GM11168 (cell line): ENCODE measurements at regions not wholly inside any gene's neighbourhood (a gene's known extent, or its start where the extent isn't known, plus 50 kb on each side); places are given as distances from the start of the nearest gene placed in this dataset.

ENCODE experiments used
- in situ Hi-C: fragments of 300-500 bp; cut with MboI; formaldehyde crosslinking; loops from one replicate; pipeline ENCODE4 v1.12.0; 2022; ENCODE audit warnings: low sequenced_read_pairs; ENCODE audit not compliant: unreplicated experiment

DNA sequence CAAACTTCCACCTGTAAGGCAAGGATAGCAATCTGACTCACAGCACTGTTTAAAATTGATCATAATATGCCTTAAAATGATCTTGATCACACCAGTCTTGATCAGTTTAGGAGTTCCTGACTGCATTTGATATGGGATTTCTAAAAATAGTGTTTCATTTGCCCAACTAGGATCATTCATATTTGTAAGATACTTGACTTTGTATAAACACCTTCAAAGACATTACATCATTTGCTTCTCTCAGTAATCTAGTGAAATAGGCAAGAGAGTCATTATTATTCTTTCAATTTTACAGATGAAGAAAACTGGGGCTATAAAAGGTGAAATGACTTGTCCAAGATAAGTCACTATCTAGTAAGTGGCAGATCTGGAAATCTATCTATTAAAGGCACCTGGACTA lies 521.1 kb downstream of the GATA3 start:
- in situ Hi-C loops: no loop called here

DNA sequence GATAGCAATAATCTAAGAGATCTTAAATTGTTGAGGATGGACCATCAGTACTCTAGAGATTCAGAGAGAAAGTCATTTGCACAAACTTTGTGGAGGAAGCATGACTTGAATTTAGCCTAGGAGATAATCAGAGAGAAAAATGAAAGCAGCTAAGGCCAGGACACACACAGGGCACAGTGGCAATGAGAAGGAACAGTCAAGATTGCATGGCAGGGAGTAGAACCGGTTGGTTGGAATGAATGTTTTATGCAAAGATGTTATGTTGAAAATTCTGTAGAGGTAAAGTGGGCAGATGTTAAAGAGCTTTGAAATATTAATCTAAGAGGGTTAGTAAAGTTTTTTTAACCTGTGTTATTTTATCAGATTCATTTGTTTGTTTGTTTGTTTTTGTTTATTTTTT lies 521.8 kb downstream of the GATA3 start:
- in situ Hi-C loops: no loop called here

DNA sequence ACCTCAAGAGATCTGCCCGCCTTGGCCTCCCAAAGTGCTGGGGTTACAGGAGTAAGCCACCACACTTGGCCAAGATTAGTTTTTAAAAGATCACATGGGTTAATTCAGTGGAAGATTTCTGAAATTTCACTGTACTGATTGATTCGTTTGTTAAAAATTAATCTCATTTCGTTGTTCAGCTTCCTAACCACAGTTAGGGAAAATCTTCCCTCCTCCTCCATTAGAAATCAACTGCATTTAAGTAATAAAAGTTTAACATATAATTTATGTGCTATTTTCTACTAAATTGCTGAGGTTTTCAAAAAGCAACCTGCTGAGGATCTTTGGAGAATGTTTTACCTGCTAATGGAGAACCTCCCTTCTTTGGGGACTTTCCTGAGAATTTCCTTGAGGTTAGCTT lies 522.4 kb downstream of the GATA3 start:
- in situ Hi-C loops: no loop called here

DNA sequence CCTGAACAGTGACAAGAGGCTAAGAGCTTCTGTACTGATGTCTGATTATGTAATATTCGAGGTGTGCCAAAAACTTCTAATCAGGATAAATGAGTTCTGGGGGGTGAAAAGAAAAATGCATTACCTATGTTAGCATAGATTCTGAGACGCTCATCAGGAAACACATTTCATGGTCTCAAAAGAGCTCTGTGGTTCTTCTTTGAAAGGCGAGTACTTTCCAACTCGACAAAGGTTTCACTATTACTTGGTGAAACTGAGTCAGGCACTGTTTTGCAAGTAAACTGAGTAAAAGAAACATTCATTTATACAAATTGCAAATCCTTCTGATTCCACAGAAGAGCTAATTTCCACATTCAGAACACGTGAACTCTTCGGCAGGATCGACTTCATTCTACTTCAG lies 523.2 kb downstream of the GATA3 start:
- in situ Hi-C loops: no loop called here

DNA sequence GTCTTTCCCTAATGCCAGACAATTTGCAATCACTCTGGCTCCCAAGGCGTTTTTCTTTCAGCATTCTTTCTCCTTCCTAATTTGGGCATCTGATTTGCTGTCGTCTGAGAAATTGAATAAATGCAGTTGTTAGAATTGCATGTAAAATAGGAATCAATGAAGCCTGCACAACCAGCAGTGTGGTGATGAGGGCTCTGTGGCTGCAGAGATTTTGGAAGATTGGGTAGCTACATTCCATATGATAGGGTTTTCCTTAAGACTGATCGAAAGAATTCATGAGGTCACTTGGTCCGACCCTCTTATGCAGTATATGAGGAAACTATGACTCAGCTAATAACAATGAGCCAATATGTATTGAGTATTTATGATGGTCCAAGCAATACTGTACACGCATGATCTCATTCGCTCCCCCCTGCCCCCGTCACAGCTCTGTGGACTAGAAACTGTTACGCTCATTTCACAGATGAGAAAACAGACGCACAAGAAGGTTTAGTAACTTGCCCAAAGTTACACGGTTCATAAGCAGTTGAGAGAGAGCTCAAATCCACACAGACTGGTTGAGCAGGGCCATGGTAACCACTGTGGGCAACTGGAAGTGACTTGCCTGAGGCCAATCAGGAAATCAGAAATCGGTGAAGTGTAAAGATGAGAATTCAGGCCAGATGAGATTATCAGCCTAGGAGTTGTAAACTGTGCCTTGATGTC lies 527.2 kb downstream of the GATA3 start:
- in situ Hi-C loops: no loop called here

DNA sequence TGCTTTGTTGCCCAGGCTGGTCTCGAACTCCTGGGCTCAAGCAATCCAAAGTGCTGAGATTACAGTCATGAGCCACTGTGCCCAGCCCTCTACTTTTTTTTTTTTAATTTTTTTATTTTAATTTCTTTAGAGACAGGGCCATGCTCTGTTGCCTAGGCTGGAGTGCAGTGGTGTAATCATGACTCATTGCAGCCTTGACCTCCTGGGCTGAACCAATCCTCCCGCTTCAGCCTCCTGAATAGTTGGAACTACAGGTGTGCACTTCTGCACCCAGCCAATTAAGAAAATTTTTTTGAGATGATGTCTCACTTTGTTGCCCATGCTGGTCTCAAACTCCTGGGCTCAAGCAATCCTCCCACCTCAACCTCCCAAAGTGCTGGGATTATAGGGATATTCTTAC lies 528.6 kb downstream of the GATA3 start:
- in situ Hi-C loops: no loop called here

DNA sequence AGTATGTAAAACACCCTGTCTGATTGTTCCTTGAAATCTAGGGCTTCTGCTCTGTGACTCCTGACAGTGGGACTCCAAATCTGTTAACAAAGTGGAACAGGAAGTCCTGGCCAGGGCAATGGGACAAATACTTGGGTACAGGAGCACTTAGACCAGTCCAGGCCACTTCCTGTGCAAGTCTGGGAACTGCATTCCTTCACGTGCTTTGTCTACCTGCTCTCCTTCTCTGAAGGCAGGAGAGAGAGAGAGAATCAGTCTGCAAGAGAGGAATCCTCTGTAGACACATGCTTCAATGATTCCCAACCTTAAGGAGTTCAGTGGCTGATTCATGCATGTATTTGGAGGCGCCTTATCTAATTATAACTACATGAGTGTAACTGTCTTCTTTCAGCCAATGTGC lies 530.2 kb downstream of the GATA3 start:
- in situ Hi-C loops: no loop called here

DNA sequence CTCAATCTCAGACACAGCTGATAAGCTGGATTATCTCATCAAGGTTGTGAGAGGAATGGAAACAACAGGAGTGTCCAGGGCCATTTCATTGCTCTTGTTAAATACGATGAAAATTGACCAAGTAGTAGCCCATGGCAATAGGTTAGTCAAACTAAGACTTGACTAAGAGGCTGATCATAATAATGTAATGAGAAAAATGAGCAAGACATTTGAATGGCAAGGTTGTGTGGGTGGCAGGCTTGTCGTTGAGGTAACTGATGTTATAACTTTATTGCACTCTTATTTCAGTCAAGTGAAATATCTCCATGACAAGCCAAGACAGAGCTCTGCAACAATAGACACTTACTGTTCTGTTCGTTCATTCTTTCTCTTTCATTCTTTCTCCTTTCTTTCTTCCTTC lies 532.0 kb downstream of the GATA3 start:
- in situ Hi-C loops: no loop called here

DNA sequence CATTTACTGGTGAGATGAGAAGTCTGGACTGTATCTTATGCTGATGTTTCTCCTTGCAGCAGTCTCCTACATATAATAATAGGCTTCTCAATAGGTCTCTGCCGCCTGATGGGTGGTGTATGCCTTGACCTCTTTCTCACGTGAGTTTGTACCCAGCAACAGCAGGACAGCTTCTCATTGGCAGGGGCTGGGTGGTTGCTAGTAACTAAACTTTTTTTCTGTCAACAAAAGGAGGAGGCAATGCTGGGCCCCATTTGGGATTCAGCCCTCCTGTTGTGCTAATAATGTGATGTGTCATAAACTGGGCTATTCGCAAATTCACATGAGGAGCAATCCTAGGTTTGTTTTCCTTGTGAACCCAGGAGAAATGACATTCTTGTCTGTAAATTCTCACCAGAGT lies 533.6 kb downstream of the GATA3 start:
- in situ Hi-C loops: no loop called here

DNA sequence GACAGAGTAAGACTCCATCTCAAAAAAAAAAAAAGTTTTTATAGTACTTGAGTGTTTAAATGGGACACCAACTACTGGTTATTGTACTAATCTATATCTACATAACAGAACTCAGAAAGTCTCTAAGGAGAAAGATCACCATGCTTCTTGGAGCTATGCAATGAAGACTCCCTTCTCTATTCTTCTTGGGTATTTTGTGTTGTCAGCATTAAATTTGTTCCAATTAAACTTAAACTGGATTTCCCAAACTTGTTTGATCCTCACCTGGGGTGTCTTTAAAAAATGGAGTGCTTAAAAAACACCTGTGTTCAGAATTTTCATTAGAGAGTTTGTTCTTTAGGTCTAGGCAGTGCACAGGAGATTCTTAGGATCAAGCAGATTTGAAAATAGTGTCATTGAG lies 536.0 kb downstream of the GATA3 start:
- in situ Hi-C loops: no loop called here

DNA sequence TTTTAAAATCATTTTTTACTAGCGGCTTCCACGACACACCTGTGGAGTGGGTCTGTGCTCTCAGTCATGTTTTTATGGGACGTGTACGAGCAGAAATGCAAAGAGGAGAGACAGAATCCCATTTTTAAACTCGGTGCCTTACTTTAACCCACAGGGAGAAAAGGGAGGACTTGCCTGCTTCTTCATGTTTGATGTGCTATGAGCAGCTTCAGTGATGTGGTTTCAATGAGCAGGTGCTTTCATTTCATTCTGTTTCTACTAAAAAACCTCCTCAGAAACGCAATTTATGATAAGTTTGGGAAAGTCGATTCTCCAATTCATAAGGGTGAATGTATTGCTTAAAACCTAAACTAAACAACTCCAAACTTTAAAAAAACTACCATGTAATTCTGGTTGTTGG lies 537.2 kb downstream of the GATA3 start:
- in situ Hi-C loops: no loop called here

DNA sequence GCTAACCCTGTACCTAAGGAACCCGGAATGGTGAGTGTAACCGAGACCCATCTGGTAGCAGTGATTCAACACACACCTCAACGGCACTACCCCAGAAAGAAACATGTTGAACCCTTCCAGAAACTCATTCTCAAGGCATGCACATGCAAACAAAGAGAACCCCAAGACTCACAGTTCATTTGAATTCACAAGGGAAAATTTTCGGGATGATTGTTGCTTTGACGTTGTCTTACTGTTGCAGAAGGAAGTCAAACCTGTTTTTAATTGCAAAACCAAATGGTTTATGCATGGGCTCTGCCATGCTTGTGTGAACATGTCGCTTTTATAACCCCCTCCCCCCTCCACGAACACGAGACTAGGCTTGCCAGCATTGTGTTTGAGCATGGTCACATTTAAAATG lies 539.7 kb downstream of the GATA3 start:
- in situ Hi-C loops: no loop called here

DNA sequence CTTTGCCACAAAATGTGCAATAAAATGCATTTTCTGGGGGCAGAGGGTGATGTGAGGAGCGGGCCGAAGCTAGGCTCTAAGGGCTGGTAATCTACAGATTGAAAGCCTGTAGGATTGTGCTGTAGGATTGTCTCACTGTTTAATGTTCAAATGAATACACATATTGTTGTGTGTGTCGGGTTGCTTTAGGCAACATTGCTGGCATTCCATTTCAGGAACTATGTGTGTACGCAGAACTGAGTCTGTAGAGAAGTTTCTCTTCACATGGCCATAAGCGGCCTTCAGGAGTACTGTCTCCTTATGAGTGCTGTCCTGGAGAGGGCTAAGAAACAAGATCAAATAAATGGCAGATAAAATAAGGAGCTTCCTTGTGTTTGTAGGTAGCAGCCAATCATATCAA lies 540.2 kb downstream of the GATA3 start:
- in situ Hi-C loops: no loop called here

DNA sequence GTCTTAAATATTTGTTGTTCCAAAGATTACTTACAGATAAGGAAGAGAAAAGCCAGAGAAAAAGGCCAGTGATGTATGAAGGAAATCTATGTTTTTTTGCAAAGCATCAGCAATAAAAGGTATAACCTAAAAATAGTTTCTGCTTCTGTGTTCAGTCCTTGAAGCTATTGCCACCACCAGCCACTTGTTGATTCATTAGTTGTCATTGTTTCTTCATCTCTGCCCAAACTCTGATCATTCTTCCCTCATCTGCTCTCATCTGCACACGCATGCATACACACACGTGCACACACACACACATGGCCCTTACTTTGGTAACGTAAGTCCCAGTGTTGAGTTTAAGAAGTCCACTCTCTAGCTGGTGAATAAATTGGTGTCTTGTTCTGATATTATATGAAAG lies 540.7 kb downstream of the GATA3 start:
- in situ Hi-C loops: no loop called here

DNA sequence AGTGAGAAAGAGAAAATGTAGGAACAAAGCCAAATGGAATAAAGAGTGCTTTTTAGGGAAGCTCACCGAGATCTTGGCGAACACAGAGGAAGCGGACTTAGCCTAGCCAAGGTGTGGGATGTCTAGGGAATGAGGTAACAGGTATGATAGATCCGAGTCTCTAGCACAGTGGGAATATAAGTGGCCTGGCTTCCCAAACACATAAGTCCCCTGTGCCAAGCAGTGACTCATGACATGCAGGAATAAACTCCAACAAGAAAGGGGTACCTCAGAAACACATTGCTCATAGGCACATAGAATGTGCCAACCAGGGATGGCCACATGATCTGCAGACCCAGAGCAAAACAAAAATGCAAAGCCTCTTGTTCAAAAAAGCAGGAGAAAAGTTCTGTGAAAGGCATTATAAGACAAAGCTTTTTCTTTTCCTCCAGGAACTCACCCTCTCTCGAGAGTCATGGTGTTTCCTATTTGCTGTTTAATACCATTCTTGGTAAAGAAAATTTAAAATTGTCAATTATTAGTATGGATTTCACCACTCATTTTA lies 542.5 kb downstream of the GATA3 start:
- in situ Hi-C loops: no loop called here

DNA sequence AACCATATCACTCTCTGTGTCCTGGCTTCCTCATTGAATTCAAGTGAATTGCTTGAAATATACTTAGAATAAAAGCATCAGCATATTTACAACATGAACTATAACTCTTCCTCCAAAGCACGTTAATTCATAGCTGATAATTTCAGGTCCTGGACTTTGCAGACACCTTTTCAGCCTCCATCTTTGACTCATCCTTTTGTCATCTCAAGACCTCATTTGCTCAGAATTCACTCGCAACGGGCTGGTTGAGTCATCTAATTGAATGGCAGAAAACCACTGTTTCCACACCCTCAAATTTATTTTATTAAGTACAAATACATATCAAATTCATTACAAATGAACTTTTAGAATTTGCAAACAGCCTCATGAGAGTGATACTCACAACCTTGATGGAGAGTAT lies 545.7 kb downstream of the GATA3 start:
- in situ Hi-C loops: no loop called here

DNA sequence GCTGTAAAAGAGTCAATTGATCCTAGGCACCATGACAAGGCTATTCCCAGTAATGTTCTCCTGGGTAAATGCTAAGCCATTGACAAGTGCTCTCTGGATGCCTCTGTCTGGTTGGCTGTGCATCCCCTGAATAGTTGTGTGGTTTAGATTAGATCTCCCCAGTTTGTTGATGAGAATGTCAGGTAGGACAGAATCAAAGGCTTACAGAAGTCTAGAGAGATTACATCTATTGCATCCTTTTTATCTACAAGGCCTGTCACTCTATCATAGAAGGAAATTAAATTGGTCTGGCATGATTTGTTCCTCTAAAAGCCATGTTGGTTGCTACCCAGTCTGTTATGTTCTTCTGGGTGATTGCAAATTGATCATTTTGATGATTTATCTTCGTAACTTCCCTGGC lies 548.3 kb downstream of the GATA3 start:
- in situ Hi-C loops: no loop called here

DNA sequence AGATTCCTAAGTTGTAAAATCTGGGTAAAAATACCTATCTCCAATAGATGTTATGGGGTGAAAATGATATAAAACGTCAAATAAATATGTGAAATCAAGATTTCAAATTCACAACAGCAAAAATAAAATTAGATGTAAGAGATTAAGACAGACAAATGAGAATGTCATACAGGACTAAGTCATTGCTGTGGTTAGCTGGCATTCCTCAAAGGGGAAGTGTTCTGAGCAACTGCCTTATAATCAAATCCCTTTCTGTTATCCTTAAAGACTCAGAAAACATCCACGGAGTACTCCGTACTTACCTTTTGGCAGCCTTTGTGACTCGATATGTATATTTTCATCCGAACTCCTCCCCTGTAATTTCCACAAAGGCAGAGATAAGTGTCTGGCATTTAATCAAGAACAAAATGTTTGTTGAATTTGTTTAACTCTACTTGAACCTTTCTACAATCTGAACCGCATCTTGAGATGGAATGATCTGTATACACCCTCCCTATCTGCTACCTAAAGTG lies 559.6 kb downstream of the GATA3 start:
- in situ Hi-C loops: no loop called here

DNA sequence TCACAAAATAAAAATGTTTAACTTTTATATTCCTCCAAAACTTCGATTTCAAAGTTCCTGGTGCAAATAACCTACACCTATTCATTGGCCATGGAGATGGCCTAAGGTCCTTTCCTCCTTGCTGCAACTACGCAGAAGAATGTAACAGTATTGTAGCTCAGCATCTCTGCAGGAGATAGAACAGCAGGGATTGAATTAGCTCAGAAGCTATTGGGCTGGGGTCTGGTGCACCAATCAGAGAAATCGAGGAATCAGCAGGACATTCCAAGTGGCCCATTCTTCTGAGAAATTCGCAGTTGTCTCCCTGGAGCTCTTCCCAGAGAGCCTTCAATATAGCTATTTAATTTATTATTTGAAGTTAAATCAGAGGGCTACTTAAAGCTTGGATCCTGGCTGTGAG lies 560.6 kb downstream of the GATA3 start:
- in situ Hi-C loops: no loop called here

DNA sequence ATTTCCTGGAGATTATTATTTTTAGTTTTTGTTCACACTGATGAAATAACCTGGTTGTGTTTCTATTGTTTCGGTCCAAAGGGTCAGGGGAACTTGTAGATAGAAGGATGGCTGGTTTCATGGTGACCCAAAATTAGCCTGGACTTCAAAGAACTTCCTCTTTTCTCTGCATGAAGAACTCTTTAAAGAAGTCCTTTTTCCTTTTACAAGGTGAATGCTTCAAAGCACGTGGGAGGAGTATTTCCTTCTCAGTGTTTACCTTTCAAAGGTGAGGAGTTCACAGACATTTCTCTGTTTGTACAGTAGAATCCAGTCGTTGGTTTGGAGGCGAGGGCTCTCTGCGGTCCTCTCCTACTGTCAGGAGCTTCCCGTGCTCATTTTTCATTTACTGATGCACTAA lies 561.7 kb downstream of the GATA3 start:
- in situ Hi-C loops: no loop called here

DNA sequence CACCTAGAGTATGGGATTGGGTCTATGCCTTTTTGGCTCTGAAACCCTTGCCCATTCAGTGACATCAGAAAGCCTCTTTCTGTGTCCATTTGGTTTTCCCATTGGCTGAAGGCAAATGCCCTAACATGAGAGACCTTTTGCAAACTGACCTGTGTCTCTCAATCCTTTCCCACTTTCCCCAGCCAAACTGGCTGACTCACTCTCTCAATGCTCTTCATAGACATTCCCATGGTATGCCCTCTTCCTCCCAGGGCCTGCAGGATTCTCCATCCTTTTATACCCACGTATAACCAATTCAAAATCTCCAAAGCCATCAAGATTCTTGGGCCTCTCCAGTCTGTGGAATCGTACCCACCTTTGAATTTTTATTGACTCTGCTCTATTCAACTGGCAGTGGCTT lies 563.3 kb downstream of the GATA3 start:
- in situ Hi-C loops: no loop called here

DNA sequence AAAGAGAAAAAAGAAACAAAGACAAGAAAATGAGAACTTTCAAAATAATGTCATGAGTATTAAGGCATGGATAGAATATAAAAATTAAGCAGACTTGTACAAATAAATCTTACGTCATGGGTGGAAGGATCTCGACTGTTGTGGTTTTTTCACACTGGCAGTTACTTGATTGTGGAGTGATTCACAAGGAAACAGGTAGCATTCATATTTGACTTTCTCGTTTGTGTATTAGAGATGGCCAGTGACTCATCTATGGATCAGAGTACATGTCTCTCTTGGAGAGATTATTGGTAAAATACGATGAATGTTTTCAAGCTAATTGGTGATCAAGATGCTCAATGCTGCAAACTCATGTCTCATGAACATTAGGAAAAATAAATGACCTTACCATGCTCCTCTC lies 564.3 kb downstream of the GATA3 start:
- in situ Hi-C loops: no loop called here
